AG04450 (cell line): ENCODE measurements at regions not wholly inside any gene's neighbourhood (a gene's known extent, or its start where the extent isn't known, plus 50 kb on each side); places are given as distances from the start of the nearest gene placed in this dataset.
A peak's percentile ranks its signal among the peaks of the same experiment; 100 is the strongest.

Experiments
- CTCF ChIA-PET: fragments of 300-600, 350-600 bp; formaldehyde crosslinking; extraction: SDS; loops from one replicate; lab custom pipeline; 2022; ENCODE audit warnings: antibody characterized with exemption, inconsistent platforms; lab: Charles Lee
- POLR2A ChIA-PET: fragments of 350-600 bp; formaldehyde crosslinking; extraction: SDS; loops from one replicate; lab custom pipeline; 2021; ENCODE audit warnings: antibody characterized with exemption, inconsistent platforms; lab: Yijun Ruan, JAX
- DNase-seq: peaks from one replicate; pipeline ENCODE4 v3.0.0-alpha.2; 2011; ENCODE audit warnings: low read depth, low spot score
- H3K27ac ChIP-seq: one replicate; pipeline ENCODE4 v1.5.1; 2012; ENCODE audit warnings: low read depth, low read length, control low read depth
- H3K27me3 ChIP-seq: one replicate; pipeline ENCODE4 v1.6.0; 2012; ENCODE audit warnings: low read length; ENCODE audit not compliant: control insufficient read depth, insufficient read depth
- H3K4me3 ChIP-seq: 2 replicates; pipeline ENCODE4 v1.5.1; 2011; ENCODE audit warnings: mild to moderate bottlenecking, low read depth, low read length, control low read depth
- H3K9me3 ChIP-seq: 2 replicates; pipeline ENCODE4 v1.5.1; 2012; ENCODE audit warnings: low read length; ENCODE audit not compliant: control insufficient read depth, insufficient read depth
- TF ChIP-seq, protein P1 (sequence below): IDR thresholded peaks from 2 replicates; pipeline ENCODE4 v1.5.1; 2011; ENCODE audit warnings: low read depth, low read length, control low read depth, inconsistent platforms

DNA sequence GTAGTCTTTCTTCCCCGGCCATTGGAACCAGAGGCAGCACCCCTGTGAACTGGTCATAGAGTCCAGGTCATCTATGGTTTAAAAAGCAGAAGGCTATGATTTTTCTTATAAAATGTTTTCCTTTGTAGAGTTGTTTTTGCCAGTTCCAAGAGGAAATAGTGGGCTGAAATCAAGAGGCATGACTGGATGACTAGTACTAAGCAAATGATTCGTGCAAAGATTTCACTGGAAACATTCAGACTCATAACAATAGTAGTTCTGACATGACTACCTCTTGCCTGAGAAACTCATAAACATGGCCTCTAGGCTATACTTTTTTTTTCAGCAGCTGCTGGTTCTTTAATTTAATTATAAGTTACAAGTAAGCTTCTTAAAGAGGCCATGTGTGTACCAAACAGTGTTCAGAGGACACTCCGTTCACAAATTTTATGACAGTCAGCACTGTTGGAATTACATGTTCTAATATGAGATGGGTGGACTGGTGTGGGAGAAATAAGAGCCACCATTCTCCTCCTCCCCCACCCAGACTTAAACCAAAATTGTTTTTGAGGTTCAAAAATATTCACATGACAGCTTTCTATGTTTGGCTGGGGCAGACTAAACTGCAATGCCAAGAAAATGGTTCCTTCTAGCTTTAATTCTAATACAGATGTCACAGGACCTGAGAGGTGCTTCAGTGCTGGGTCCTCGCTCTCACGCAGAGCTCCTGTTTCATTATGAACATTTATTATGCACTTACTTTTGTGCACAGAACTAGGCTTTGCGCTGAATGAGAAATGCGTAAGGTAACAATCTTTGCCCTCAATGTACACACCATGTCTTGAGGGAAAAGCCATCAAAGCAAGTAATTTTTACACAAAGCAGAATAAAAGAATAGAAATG, 147.5 kb downstream of the ZC3H11B start:
- H3K9me3 ChIP-seq = no peaks in the 10 kb centered on the region
- H3K27me3 ChIP-seq = no peaks in the 10 kb centered on the region
- CTCF ChIA-PET = no interaction called here
- no peak for DNase-seq
- POLR2A ChIA-PET = no interaction called here
- H3K27ac ChIP-seq = no peak overlapping the region
- no peak overlapping the region for H3K4me3 ChIP-seq
- TF ChIP-seq, protein P1, sequence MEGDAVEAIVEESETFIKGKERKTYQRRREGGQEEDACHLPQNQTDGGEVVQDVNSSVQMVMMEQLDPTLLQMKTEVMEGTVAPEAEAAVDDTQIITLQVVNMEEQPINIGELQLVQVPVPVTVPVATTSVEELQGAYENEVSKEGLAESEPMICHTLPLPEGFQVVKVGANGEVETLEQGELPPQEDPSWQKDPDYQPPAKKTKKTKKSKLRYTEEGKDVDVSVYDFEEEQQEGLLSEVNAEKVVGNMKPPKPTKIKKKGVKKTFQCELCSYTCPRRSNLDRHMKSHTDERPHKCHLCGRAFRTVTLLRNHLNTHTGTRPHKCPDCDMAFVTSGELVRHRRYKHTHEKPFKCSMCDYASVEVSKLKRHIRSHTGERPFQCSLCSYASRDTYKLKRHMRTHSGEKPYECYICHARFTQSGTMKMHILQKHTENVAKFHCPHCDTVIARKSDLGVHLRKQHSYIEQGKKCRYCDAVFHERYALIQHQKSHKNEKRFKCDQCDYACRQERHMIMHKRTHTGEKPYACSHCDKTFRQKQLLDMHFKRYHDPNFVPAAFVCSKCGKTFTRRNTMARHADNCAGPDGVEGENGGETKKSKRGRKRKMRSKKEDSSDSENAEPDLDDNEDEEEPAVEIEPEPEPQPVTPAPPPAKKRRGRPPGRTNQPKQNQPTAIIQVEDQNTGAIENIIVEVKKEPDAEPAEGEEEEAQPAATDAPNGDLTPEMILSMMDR = no peak

DNA sequence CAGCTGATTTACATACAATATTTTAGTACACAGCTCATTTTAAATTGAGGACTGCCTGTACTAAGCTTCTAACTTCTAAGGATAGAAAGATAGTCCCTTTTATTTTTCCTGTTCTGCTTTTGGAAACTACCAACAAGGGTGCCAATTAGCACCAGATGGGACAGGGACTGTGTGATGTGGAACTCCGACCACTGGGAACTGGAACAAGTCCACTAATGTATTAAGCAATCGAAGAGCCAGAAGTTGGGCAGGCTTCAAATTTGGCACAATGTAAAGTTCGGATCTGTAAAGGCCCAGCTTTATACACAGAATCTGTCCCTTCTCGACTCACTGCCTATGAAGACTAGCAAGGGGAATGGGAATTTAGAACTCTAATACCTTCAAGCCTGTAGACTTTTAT, 149.3 kb downstream of the ZC3H11B start:
- TF ChIP-seq, protein P1 = no peak
- no peak for DNase-seq
- H3K27me3 ChIP-seq = no peaks in the 10 kb centered on the region
- H3K27ac ChIP-seq = no peak overlapping the region
- ChIA-PET POLR2A (no interaction called here), CTCF (no interaction called here)
- H3K9me3 ChIP-seq = no peaks in the 10 kb centered on the region
- no peak overlapping the region for H3K4me3 ChIP-seq

DNA sequence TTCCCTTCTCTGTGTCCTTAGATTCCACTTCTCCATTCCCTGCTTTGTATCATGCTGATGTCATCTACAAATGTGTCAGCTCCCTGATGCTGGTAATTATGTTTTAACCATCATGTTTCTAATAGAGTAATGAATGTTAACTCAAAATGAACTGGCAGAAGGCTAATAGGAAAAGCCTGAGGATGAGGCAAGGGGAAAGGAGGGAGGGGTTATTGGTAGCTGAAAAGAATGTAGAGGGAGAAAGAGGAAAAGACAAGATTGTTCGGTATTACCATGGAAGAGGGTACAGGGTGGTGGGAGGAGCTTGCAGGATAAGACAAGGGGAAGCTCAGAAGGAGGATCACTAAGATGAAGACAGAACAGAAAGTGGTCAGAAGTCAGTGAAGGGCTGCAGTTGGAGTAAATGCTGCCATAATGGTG, 150.9 kb downstream of the ZC3H11B start:
- Histone ChIP-seq H3K27ac (peak overlapping the region; percentile 25), H3K27me3 (no peaks in the 10 kb centered on the region), H3K9me3 (no peaks in the 10 kb centered on the region), H3K4me3 (no peak overlapping the region)
- TF ChIP-seq, protein P1 = no peak
- no peak for DNase-seq
- POLR2A ChIA-PET = no interaction called here
- CTCF ChIA-PET = no interaction called here

DNA sequence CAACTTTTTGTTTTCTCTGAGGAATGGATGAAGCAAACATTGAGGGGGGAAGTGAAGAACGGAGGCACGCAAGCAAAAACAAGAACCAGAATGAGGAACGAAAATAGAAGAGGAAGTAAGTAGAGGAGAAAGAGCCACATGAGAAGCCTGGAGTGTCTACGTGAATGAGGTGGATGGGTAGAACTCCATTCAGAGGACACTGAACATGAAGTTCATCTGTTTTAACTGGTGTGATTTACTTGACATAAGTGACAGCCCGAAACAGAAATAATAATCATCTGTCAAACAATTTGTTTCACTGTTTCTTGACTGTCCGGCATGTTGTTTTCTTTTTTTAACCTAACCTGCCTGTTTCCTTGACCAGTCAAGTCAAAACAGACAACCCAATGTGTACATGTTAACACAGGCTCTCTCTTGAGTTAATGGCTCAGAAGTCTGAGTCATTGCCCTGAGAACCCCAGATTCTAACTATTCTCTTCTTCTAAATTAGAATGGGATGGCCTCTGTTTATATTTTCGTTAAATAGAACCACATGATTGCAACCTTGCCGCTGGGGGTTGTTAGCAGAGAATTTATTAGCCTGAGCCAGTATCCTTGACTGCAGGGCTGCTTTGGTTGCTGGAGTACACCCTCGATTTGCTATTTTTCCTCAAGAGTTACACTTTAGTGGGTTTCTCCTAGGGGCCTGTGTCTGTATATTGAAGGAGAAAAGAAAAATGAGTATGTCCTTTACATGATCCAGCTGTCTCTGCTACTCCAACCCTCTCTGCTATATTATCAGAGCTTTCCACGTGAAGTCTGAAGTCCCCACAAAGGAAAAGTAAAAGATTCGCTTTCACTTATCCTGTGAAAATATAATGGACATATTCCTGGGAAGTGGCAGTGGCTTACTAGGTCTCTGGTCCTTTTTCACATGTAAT, 151.7 kb downstream of the ZC3H11B start:
- H3K4me3 ChIP-seq = no peak overlapping the region

More for the DNA sequence above, 151.7 kb downstream of the ZC3H11B start:
- ChIA-PET POLR2A (no interaction called here), CTCF (no interaction called here)
- TF ChIP-seq, protein P1 = no peak
- Histone ChIP-seq H3K27me3 (no peaks in the 10 kb centered on the region), H3K27ac (no peak overlapping the region), H3K9me3 (no peaks in the 10 kb centered on the region)
- peak; percentile 43 for DNase-seq
